ENCODE measurements at regions not wholly inside any gene's neighbourhood (a gene's known extent, or its start where the extent isn't known, plus 50 kb on each side); places are given as distances from the start of the nearest gene placed in this dataset.

GRCh38 chr12:77760271-77761025 is 70.2 kb upstream of the NAV3 start:
- Histone ChIP-seq H3K27me3 (replicated peaks in 1 of 4; ENCODE audit: control extremely low read depth in 1 of 4, control insufficient read depth in 3 of 4, insufficient read depth in 4 of 4, low read length in 3 of 4) (no peaks in the 10 kb centered on the region), H3K4me3 (ENCODE audit: control extremely low read depth in 1 of 5, extremely low read depth in 1 of 5, insufficient read depth in 1 of 5, low read depth in 2 of 5, low read length in 4 of 5) (no peak overlapping the region), H2AFZ (ENCODE audit: insufficient read depth, low read depth, low read length, poor library complexity, severe bottlenecking) (no peak overlapping the region), H3K27ac (ENCODE audit: low read length in 2 of 2) (no peak overlapping the region), H3K9me3 (ENCODE audit: control extremely low read depth in 1 of 3, control insufficient read depth in 2 of 3, insufficient read depth in 1 of 3, low read length in 2 of 3) (no peaks in the 10 kb centered on the region), H4K20me1 (ENCODE audit: control insufficient read depth, insufficient read depth, low read length, poor library complexity, severe bottlenecking) (no peaks in the 10 kb centered on the region), H3K36me3 (replicated peaks in 1 of 2; ENCODE audit: control extremely low read depth in 1 of 2, control insufficient read depth in 1 of 2, extremely low read depth in 1 of 2, insufficient read depth in 2 of 2, low read length in 1 of 2) (no peaks in the 10 kb centered on the region), H3K9ac (ENCODE audit: low read length) (no peak overlapping the region), H3K79me2 (ENCODE audit: control insufficient read depth, insufficient read depth, low read length) (no peaks in the 10 kb centered on the region), H3K4me2 (replicated peaks; ENCODE audit: low read depth, low read length, poor library complexity, severe bottlenecking) (no peak overlapping the region), H3K4me1 (ENCODE audit: control insufficient read depth in 2 of 2, insufficient read depth in 2 of 2, low read length in 2 of 2) (no peaks in the 10 kb centered on the region)
- TF ChIP-seq, protein P1, sequence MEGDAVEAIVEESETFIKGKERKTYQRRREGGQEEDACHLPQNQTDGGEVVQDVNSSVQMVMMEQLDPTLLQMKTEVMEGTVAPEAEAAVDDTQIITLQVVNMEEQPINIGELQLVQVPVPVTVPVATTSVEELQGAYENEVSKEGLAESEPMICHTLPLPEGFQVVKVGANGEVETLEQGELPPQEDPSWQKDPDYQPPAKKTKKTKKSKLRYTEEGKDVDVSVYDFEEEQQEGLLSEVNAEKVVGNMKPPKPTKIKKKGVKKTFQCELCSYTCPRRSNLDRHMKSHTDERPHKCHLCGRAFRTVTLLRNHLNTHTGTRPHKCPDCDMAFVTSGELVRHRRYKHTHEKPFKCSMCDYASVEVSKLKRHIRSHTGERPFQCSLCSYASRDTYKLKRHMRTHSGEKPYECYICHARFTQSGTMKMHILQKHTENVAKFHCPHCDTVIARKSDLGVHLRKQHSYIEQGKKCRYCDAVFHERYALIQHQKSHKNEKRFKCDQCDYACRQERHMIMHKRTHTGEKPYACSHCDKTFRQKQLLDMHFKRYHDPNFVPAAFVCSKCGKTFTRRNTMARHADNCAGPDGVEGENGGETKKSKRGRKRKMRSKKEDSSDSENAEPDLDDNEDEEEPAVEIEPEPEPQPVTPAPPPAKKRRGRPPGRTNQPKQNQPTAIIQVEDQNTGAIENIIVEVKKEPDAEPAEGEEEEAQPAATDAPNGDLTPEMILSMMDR (IDR thresholded peaks at IDR 0.05): no peak
- no peak for TF ChIP-seq EZH2 (IDR thresholded peaks at IDR 0.05; ENCODE audit: borderline replicate concordance, insufficient read depth, low read depth, low read length, poor library complexity, severe bottlenecking)
- Mint-ChIP-seq H3K9me3 (ENCODE audit: insufficient read depth) (no peaks in the 10 kb centered on the region), H3K27me3 (no peaks in the 10 kb centered on the region), H3K4me3 (no peak overlapping the region), H3K4me1 (no peaks in the 10 kb centered on the region), H3K27ac (no peak overlapping the region)
- WGBS (ENCODE audit: insufficient coverage): 89% methylated on average over 4 of the region's 7 CpGs
- intact Hi-C loops (cut with micrococcal nuclease): no loop called here
- ChIA-PET CTCF (no interaction called here), POLR2A (no interaction called here)
- ATAC-seq (ENCODE audit: low read depth): no peak
- no peak for DNase-seq

DNA sequence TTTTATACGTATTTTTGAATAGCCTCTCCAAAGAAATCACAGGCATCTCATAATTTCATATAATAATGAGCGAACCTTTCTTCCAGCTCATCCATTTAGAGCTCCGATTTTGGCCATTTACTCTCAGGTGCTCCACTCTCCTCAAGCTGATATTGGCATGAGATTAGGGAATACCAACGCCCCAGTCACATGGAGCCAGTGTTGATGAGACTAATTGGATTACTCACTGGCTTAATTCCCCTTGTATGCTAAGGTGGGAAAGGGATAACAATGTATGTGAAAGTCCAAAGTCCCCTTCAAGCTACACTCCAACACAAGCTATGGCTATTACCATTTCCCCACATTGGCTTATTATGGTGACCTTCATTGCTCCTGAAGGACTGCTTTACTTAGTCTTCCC is 76.6 kb upstream of the NAV3 start:
- Histone ChIP-seq H3K27me3 (replicated peaks in 1 of 4; ENCODE audit: control extremely low read depth in 1 of 4, control insufficient read depth in 3 of 4, insufficient read depth in 4 of 4, low read length in 3 of 4) (no peaks in the 10 kb centered on the region), H3K27ac (ENCODE audit: low read length in 2 of 2) (no peak overlapping the region), H3K79me2 (ENCODE audit: control insufficient read depth, insufficient read depth, low read length) (no peaks in the 10 kb centered on the region), H3K36me3 (replicated peaks in 1 of 2; ENCODE audit: control extremely low read depth in 1 of 2, control insufficient read depth in 1 of 2, extremely low read depth in 1 of 2, insufficient read depth in 2 of 2, low read length in 1 of 2) (no peaks in the 10 kb centered on the region), H3K4me2 (replicated peaks; ENCODE audit: low read depth, low read length, poor library complexity, severe bottlenecking) (no peak overlapping the region), H4K20me1 (ENCODE audit: control insufficient read depth, insufficient read depth, low read length, poor library complexity, severe bottlenecking) (no peaks in the 10 kb centered on the region), H3K4me1 (ENCODE audit: control insufficient read depth in 2 of 2, insufficient read depth in 2 of 2, low read length in 2 of 2) (no peaks in the 10 kb centered on the region), H2AFZ (ENCODE audit: insufficient read depth, low read depth, low read length, poor library complexity, severe bottlenecking) (no peak overlapping the region), H3K4me3 (ENCODE audit: control extremely low read depth in 1 of 5, extremely low read depth in 1 of 5, insufficient read depth in 1 of 5, low read depth in 2 of 5, low read length in 4 of 5) (no peak overlapping the region), H3K9me3 (ENCODE audit: control extremely low read depth in 1 of 3, control insufficient read depth in 2 of 3, insufficient read depth in 1 of 3, low read length in 2 of 3) (no peaks in the 10 kb centered on the region), H3K9ac (ENCODE audit: low read length) (no peak overlapping the region)
- H3K4me1 Mint-ChIP-seq: no peaks in the 10 kb centered on the region
- TF ChIP-seq, protein P1 (IDR thresholded peaks at IDR 0.05): no peak
- no peak for TF ChIP-seq EZH2 (IDR thresholded peaks at IDR 0.05; ENCODE audit: borderline replicate concordance, insufficient read depth, low read depth, low read length, poor library complexity, severe bottlenecking)
- DNase-seq (no peak), ATAC-seq (ENCODE audit: low read depth) (no peak)
- CTCF ChIA-PET: no interaction called here
- H3K27ac Mint-ChIP-seq: no peak overlapping the region
- no peaks in the 10 kb centered on the region for H3K9me3 Mint-ChIP-seq (ENCODE audit: insufficient read depth)
- POLR2A ChIA-PET: no interaction called here
- no peaks in the 10 kb centered on the region for H3K27me3 Mint-ChIP-seq
- WGBS (ENCODE audit: insufficient coverage): no CpG with 5 or more reads among the region's 4 CpGs
- intact Hi-C loops (cut with micrococcal nuclease): no loop called here
- no peak overlapping the region for H3K4me3 Mint-ChIP-seq
